Panc1 (cell line): ENCODE measurements at regions not wholly inside any gene's neighbourhood (a gene's known extent, or its start where the extent isn't known, plus 50 kb on each side); places are given as distances from the start of the nearest gene placed in this dataset.

ENCODE experiments used
- ATAC-seq: fragments of 200-7000 bp; cut with Tn5 transposase; 2 replicates; pipeline ENCODE4 v1.9.1; 2020; ENCODE audit warnings: mild to moderate bottlenecking, moderate library complexity
- BruUV-seq: library from RNA; stranded (reverse); fragments of 400-500 nt; replicated peaks from 2 replicates; lab custom pipeline; 2021; lab: Mats Ljungman, UMichigan
- CTCF ChIA-PET: fragments of 300-600 bp; sonication (Branson Sonifier 250); formaldehyde crosslinking; loops from one replicate; lab custom pipeline; 2022; ENCODE audit warnings: antibody characterized with exemption; lab: Charles Lee
- POLR2A ChIA-PET: fragments of 300-600 bp; sonication (Branson Sonifier 250); formaldehyde crosslinking; loops from one replicate; lab custom pipeline; 2022; ENCODE audit warnings: antibody characterized with exemption; lab: Charles Lee
- DNase-seq: peaks from one replicate; pipeline ENCODE4 v3.0.0-alpha.2; 2010; ENCODE audit warnings: low read depth, low spot score
- H3K27ac ChIP-seq: 2 replicates; pipeline ENCODE4 v1.5.1; 2011; ENCODE audit warnings: mild to moderate bottlenecking, low read length, inconsistent platforms
- H3K27me3 ChIP-seq: fragments of 200-500 bp; sonication (Bioruptor generic); 2 replicates; pipeline ENCODE4 v1.6.0; 2014; ENCODE audit warnings: low read length, inconsistent platforms; ENCODE audit not compliant: control insufficient read depth, insufficient read depth
- H3K36me3 ChIP-seq: fragments of 200-500 bp; sonication (Bioruptor generic); 2 replicates; pipeline ENCODE4 v1.5.1; 2014; ENCODE audit warnings: inconsistent platforms, mild to moderate bottlenecking, low read length, moderate library complexity; ENCODE audit not compliant: control insufficient read depth, insufficient read depth
- H3K4me1 ChIP-seq: 2 replicates; pipeline ENCODE4 v1.5.1; 2011; ENCODE audit warnings: inconsistent platforms, mild to moderate bottlenecking, low read length, moderate library complexity; ENCODE audit not compliant: control insufficient read depth, insufficient read depth
- H3K4me3 ChIP-seq, 2 experiments: 2 replicates each; pipeline ENCODE4 v1.5.1; 2011 to 2012; ENCODE audit warnings: low read depth in 2 of 2, low read length in 2 of 2, mild to moderate bottlenecking in 2 of 2, inconsistent platforms in 1 of 2, moderate library complexity in 1 of 2
- H3K9me3 ChIP-seq: fragments of 200-500 bp; sonication (Bioruptor generic); 2 replicates; pipeline ENCODE4 v1.5.1; 2014; ENCODE audit warnings: low read depth, mild to moderate bottlenecking, inconsistent platforms, low read length, moderate library complexity; ENCODE audit not compliant: control insufficient read depth, insufficient read depth
- CTCF ChIP-seq: fragments of 450-650 bp; IDR thresholded peaks from 2 replicates; pipeline ENCODE4 v1.5.1; 2017; ENCODE audit warnings: mild to moderate bottlenecking
- POLR2AphosphoS5 ChIP-seq: IDR thresholded peaks from 2 replicates; pipeline ENCODE4 v1.6.1; 2012; ENCODE audit warnings: mild to moderate bottlenecking, low read depth, low read length, moderate library complexity
- REST ChIP-seq, 2 experiments: IDR thresholded peaks; 2 replicates each; pipeline ENCODE4 v1.6.1; 2011 to 2012; ENCODE audit warnings: low read depth in 2 of 2, control low read depth in 1 of 2, low read length in 1 of 2, mild to moderate bottlenecking in 1 of 2, moderate library complexity in 1 of 2; ENCODE audit not compliant: insufficient read depth in 1 of 2
- SIN3A ChIP-seq: IDR thresholded peaks from 2 replicates; pipeline ENCODE4 v1.6.1; 2012; ENCODE audit warnings: low read depth, mild to moderate bottlenecking, low read length, moderate library complexity, borderline replicate concordance; ENCODE audit not compliant: insufficient read depth
- TCF7L2 ChIP-seq: IDR thresholded peaks from 2 replicates; pipeline ENCODE4 v1.6.1; 2011; ENCODE audit warnings: mild to moderate bottlenecking, low read depth, low read length, inconsistent platforms
- in situ Hi-C: cut with HindIII; loops from 2 replicates; pipeline ENCODE4 v1.10.0; 2016; ENCODE audit warnings: low sequenced_read_pairs, low pct_unique_long_range_greater_than_20kb
- intact Hi-C: fragments of 100-400 bp; cut with micrococcal nuclease; formaldehyde crosslinking; loops from one replicate; pipeline ENCODE4 v1.10.0; 2022; ENCODE audit not compliant: unreplicated experiment

DNA sequence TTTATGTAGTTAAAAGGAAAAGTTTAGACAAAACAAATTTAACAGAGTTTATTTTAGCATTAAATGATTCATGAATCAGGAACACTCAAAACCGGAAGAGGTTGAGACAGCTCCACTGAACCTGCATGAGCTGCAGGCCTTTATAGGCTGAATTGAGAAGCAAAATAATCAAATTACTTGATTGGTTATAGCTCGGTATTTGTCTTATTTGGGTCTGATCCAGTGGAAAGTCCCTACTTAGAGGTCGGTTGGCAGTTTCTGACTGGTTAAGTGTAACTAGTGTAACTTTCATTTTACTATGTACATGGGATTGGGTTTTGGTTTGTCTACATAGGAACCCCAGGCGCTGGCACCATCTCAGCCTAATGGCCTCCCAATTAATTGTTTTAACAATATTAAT lies 74.1 kb upstream of the PIK3R1 start:
- TF ChIP-seq CTCF (no peak), SIN3A (no peak), POLR2AphosphoS5 (no peak), TCF7L2 (no peak), REST (IDR thresholded peaks at IDR 0.05; ENCODE audit: insufficient read depth in 1 of 2, low read depth in 2 of 2, low read length in 1 of 2) (no peak)
- no peaks in the 10 kb centered on the region for H3K36me3 ChIP-seq
- no peak for DNase-seq
- no TSS peak for BruUV-seq
- no peak overlapping the region for H3K27ac ChIP-seq
- in situ Hi-C loops, result no loop called here
- no peak overlapping the region for H3K4me3 ChIP-seq
- no peaks in the 10 kb centered on the region for H3K27me3 ChIP-seq
- H3K9me3 ChIP-seq, result no peaks in the 10 kb centered on the region
- ChIA-PET POLR2A (no interaction called here), CTCF (no interaction called here)
- no peak for ATAC-seq
- no peaks in the 10 kb centered on the region for H3K4me1 ChIP-seq
- intact Hi-C loops, result no loop called here

GRCh38 chr5:68140763-68141162 lies 74.8 kb upstream of the PIK3R1 start:
- in situ Hi-C loops (no loop called here), intact Hi-C loops (no loop called here)
- Histone ChIP-seq H3K27me3 (no peaks in the 10 kb centered on the region), H3K27ac (no peak overlapping the region), H3K4me3 (no peak overlapping the region), H3K36me3 (no peaks in the 10 kb centered on the region), H3K9me3 (no peaks in the 10 kb centered on the region), H3K4me1 (no peaks in the 10 kb centered on the region)
- ATAC-seq (no peak), DNase-seq (no peak)
- no TSS peak for BruUV-seq
- POLR2A ChIA-PET, result no interaction called here
- CTCF ChIA-PET, result no interaction called here
- no peak for TF ChIP-seq TCF7L2
- no peak for TF ChIP-seq REST (IDR thresholded peaks at IDR 0.05; ENCODE audit: insufficient read depth in 1 of 2, low read depth in 2 of 2, low read length in 1 of 2)
